Tibial nerve (tissue), 4 donors: ENCODE measurements at regions not wholly inside any gene's neighbourhood (a gene's known extent, or its start where the extent isn't known, plus 50 kb on each side); places are given as distances from the start of the nearest gene placed in this dataset.

ENCODE experiments used
- DNase-seq, 2 donors: peaks; one replicate each; pipeline ENCODE4 v3.0.0-alpha.2; 2019; ENCODE audit warnings: low spot score in 2 of 2
- H3K27ac ChIP-seq, 4 donors: fragments of 200-600 bp; sonication (generic) in 3 of 4; one replicate each; pipeline ENCODE4 v1.5.1; 2017 to 2019; ENCODE audit warnings: mild to moderate bottlenecking in 1 of 4
- H3K27me3 ChIP-seq, 2 donors: fragments of 200-600 bp; sonication (generic) in 1 of 2; one replicate each; pipeline versions ENCODE4 v1.5.1 to v1.6.0; 2017 to 2019
- H3K36me3 ChIP-seq, 3 donors: fragments of 200-600 bp; sonication (generic); one replicate each; pipeline ENCODE4 v1.5.1; 2018 to 2019
- H3K4me1 ChIP-seq, 4 donors: fragments of 200-600 bp; sonication (generic) in 3 of 4; one replicate each; pipeline ENCODE4 v1.5.1; 2017 to 2019
- H3K4me3 ChIP-seq, 4 donors: fragments of 200-600 bp; sonication (generic) in 3 of 4; one replicate each; pipeline ENCODE4 v1.5.1; 2017 to 2019; ENCODE audit warnings: mild to moderate bottlenecking in 1 of 4, moderate library complexity in 1 of 4
- H3K9me3 ChIP-seq, 4 donors: fragments of 200-600 bp; sonication (generic) in 3 of 4; one replicate each; pipeline ENCODE4 v1.5.1; 2017 to 2019
- EP300 ChIP-seq, 2 donors: sonication (generic); formaldehyde crosslinking; IDR thresholded peaks; one replicate each; pipeline ENCODE4 v1.6.1; 2017; ENCODE audit warnings: antibody characterized with exemption in 2 of 2, mild to moderate bottlenecking in 1 of 2
- POLR2A ChIP-seq, 2 donors: fragments of 450-650 bp; IDR thresholded peaks; one replicate each; pipeline ENCODE4 v1.6.1; 2017; ENCODE audit warnings: antibody characterized with exemption in 2 of 2, mild to moderate bottlenecking in 2 of 2, moderate library complexity in 2 of 2
- WGBS, 2 donors: methylation state at CpG; one replicate each; pipeline ENCODE4 v1.1.5; 2018; 5-methylcytosine and 5-hydroxymethylcytosine counted together
- TF ChIP-seq, protein P1 (sequence below), 5 experiments: fragments of 200-600 bp in 3 of 5; fragments of 450-650 bp in 2 of 5; sonication (generic) in 3 of 5; IDR thresholded peaks; one replicate each; pipeline ENCODE4 v1.5.1; 2016 to 2019; ENCODE audit warnings: antibody characterized with exemption in 5 of 5, mild to moderate bottlenecking in 3 of 5, moderate library complexity in 2 of 5

DNA sequence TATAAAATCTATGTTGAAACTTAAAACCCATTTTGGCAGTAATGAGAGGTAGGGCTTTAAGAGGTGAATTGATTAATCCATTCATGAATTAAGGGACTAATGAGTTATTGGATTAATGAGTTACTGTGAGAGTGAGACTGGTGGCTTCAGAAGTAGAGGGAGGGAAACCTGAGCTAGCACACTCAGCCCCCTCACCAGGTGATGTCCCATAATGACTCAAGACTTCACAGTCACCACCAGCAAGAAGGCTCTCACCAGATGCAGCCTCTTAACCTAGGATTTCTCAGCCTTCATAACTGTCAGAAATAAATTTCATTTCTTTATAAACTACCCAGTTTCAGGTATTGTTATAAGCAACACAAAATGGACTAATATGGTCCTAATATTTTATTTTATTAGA is 621.7 kb upstream of the ACVR2A start:
- H3K27ac ChIP-seq, result no peak overlapping the region
- H3K4me1 ChIP-seq, result no peaks in the 10 kb centered on the region
- H3K36me3 ChIP-seq, result no peaks in the 10 kb centered on the region
- no peaks in the 10 kb centered on the region for H3K27me3 ChIP-seq
- H3K4me3 ChIP-seq, result no peak overlapping the region
- TF ChIP-seq EP300 (IDR thresholded peaks at IDR 0.05) (no peak), POLR2A (IDR thresholded peaks at IDR 0.05) (no peak)
- TF ChIP-seq, protein P1, sequence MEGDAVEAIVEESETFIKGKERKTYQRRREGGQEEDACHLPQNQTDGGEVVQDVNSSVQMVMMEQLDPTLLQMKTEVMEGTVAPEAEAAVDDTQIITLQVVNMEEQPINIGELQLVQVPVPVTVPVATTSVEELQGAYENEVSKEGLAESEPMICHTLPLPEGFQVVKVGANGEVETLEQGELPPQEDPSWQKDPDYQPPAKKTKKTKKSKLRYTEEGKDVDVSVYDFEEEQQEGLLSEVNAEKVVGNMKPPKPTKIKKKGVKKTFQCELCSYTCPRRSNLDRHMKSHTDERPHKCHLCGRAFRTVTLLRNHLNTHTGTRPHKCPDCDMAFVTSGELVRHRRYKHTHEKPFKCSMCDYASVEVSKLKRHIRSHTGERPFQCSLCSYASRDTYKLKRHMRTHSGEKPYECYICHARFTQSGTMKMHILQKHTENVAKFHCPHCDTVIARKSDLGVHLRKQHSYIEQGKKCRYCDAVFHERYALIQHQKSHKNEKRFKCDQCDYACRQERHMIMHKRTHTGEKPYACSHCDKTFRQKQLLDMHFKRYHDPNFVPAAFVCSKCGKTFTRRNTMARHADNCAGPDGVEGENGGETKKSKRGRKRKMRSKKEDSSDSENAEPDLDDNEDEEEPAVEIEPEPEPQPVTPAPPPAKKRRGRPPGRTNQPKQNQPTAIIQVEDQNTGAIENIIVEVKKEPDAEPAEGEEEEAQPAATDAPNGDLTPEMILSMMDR (IDR thresholded peaks at IDR 0.05), result no peak
- no peaks in the 10 kb centered on the region for H3K9me3 ChIP-seq
- DNase-seq, result no peak

DNA sequence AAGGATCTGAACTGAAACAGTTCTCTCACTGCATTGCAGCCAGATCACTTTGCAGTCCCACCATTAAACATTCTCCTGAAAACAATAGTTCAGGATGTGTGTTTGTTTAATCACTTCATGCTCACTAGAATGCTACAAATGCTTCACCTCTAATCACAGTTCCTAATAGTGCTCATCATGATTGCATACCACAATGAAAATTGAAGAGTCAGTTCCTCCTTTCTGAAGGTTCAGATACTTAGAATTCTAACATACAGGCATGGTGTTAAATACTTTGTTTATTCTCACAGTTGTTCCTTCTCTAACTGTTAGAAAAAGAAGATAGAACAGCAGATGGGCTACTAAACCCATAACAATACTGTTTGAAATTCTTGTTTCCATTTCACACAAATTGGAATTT is 622.3 kb upstream of the ACVR2A start:
- Histone ChIP-seq H3K27me3 (no peaks in the 10 kb centered on the region), H3K9me3 (no peaks in the 10 kb centered on the region), H3K4me3 (no peak overlapping the region), H3K4me1 (no peaks in the 10 kb centered on the region), H3K36me3 (no peaks in the 10 kb centered on the region), H3K27ac (no peak overlapping the region)
- DNase-seq, result no peak
- TF ChIP-seq POLR2A (IDR thresholded peaks at IDR 0.05) (no peak), EP300 (IDR thresholded peaks at IDR 0.05) (no peak)
- TF ChIP-seq, protein P1 (IDR thresholded peaks at IDR 0.05), result no peak

DNA sequence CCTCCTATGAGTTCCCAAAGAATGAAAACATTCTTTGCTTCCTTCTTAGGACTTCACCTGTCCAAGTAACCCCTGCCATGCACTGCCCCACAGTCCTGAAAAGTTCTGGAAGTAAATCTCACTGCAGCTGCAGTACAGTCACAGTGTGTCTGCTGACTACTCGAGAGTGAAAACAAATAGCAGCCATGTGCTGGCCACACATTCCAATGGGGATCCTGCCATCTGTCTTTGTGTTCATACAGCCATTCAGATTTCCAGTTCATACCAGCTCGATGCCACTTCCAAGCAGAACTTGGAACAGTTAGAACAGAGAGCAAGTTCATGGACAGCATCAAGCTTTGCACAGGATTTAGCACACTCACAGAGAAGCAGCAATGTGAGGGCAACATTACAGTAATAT is 629.9 kb upstream of the ACVR2A start:
- H3K4me1 ChIP-seq, result no peaks in the 10 kb centered on the region
- WGBS, 2 donors, result 46 to 53% methylated on average over 2 of the region's 2 CpGs
- no peaks in the 10 kb centered on the region for H3K27me3 ChIP-seq
- no peaks in the 10 kb centered on the region for H3K36me3 ChIP-seq
- no peaks in the 10 kb centered on the region for H3K9me3 ChIP-seq
- DNase-seq, result no peak
- no peak overlapping the region for H3K4me3 ChIP-seq
- no peak overlapping the region for H3K27ac ChIP-seq
- no peak for TF ChIP-seq POLR2A (IDR thresholded peaks at IDR 0.05)
- no peak for TF ChIP-seq EP300 (IDR thresholded peaks at IDR 0.05)
- TF ChIP-seq, protein P1 (IDR thresholded peaks at IDR 0.05), result no peak

DNA sequence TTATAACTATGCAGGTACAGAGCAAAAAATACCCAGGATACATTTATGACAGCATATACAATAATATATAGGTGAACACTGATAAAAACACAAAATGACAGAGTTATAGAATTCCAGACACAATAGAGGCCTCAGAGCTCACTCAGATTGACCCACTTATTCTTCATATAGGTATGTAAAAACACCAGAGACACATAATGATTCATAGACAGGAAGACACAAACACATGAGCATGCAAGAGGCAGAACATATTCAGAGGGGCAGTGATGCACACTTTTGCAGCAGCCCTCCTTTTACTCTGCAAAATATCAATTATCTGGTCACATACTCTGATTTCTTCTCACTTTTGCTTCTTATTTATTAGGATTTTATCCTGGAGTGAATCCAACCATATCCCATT is 633.3 kb upstream of the ACVR2A start:
- TF ChIP-seq POLR2A (IDR thresholded peaks at IDR 0.05), result no peak
- TF ChIP-seq, protein P1 (IDR thresholded peaks at IDR 0.05), result no peak
- TF ChIP-seq EP300 (IDR thresholded peaks at IDR 0.05), result no peak
- peaks cover 0 to 9% (median 0%) of the 10 kb centered on the region in 4 donors for H3K9me3 ChIP-seq
- no peak overlapping the region for H3K27ac ChIP-seq
- DNase-seq, result no peak
- H3K27me3 ChIP-seq, result no peaks in the 10 kb centered on the region
- no peaks in the 10 kb centered on the region for H3K36me3 ChIP-seq
- no peak overlapping the region for H3K4me3 ChIP-seq
- H3K4me1 ChIP-seq, result no peaks in the 10 kb centered on the region

DNA sequence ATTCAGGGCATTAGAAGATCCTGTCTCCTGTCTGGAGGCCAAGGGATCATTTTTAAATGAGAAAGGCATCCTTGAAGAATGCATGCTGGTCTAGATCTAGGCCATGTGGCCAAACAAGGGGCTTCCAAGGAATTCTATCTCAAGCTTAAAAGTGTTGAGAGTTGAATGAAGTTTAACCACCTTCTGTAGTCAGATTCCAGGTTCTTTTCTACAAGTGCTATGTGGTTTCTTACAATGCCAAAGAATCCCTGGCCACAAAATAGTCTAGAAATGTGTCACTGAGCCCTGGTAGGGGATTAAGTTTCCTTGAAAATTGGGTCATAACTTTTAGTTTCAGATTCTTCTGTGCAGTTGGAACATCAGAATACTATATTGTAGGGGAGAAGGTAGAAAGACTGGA is 640.7 kb upstream of the ACVR2A start:
- DNase-seq, result no peak
- Histone ChIP-seq H3K27me3 (no peaks in the 10 kb centered on the region), H3K36me3 (no peaks in the 10 kb centered on the region), H3K4me1 (no peaks in the 10 kb centered on the region), H3K27ac (no peak overlapping the region), H3K9me3 (peaks cover 0 to 24% (median 0%) of the 10 kb centered on the region in 4 donors), H3K4me3 (no peak overlapping the region)
- no peak for TF ChIP-seq POLR2A (IDR thresholded peaks at IDR 0.05)
- TF ChIP-seq EP300 (IDR thresholded peaks at IDR 0.05), result no peak
- TF ChIP-seq, protein P1 (IDR thresholded peaks at IDR 0.05), result no peak
